NT2/D1 (cell line): ENCODE measurements at regions not wholly inside any gene's neighbourhood (a gene's known extent, or its start where the extent isn't known, plus 50 kb on each side); places are given as distances from the start of the nearest gene placed in this dataset.

Experiments
- SUZ12 ChIP-seq: IDR thresholded peaks from 2 replicates; pipeline ENCODE4 v1.6.1; 2011; ENCODE audit not compliant: insufficient read length, insufficient read depth; ENCODE audit errors: extremely low read depth
- YY1 ChIP-seq: IDR thresholded peaks from 2 replicates; pipeline ENCODE4 v1.6.1; 2011; ENCODE audit not compliant: insufficient read length, insufficient read depth
- ZNF274 ChIP-seq: IDR thresholded peaks from 2 replicates; pipeline ENCODE4 v1.6.1; 2011; ENCODE audit warnings: mild to moderate bottlenecking, low read depth, low read length

DNA sequence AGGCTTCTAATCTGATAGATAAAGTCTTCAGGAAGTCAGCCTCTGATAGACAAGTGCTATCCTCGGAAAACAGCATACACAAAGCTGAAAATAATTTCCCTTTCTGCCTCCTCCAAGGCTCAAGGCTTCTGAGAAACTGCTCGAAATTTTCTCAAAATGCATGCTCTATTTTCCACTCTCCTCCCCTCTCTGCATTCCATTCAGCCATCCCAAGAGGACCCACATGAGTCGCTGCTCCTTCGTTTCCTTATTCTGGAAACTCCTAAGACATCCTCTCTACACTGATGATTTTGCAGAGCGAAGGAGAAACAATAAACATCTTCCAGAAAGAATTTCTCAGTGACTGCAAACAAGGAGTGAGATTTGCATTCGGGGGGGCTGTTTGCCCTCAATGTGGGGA is 92.2 kb upstream of the SFSWAP start:
- TF ChIP-seq ZNF274: no peak
- TF ChIP-seq YY1: no peak
- TF ChIP-seq SUZ12: no peak
